GM18519 (cell line): ENCODE measurements at regions not wholly inside any gene's neighbourhood (a gene's known extent, or its start where the extent isn't known, plus 50 kb on each side); places are given as distances from the start of the nearest gene placed in this dataset.

Source experiments
- ATAC-seq: cut with Tn5 transposase; IDR thresholded peaks from one replicate; pipeline ENCODE4 v1.9.1; 2021; ENCODE audit warnings: mild to moderate bottlenecking, moderate library complexity; ENCODE audit not compliant: unreplicated experiment, low FRiP score

DNA sequence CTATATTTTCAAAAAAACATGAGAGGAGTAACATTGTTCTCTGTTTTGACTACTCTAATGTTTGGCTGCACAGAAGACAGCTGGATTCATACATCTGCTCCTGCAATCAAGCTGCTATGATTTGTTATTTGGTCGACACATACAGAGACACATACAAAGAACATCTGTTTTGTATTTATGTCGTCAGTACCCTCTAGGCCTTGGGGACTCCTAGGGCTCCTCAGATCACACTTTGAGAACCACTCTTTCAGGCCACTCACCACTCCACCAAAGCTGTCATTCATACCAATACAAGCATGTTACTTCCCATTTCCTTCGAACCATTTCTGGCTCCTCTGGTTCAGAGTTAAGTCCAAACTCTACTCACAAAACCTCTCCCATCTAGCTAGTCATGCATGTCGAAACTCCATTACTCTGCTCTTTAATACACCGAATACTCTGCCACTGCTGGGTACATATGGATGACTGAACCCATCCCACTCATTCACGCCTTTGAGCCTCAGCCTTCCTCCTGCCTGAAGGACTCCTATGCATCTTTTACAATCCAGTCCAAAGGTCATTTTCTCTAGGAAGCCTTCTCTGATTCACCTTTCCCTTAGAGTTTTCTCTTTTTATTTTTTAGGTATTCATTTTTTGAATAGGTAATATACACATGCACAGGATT lies 102.9 kb upstream of the ARHGEF3 start:
- no peak for ATAC-seq

DNA sequence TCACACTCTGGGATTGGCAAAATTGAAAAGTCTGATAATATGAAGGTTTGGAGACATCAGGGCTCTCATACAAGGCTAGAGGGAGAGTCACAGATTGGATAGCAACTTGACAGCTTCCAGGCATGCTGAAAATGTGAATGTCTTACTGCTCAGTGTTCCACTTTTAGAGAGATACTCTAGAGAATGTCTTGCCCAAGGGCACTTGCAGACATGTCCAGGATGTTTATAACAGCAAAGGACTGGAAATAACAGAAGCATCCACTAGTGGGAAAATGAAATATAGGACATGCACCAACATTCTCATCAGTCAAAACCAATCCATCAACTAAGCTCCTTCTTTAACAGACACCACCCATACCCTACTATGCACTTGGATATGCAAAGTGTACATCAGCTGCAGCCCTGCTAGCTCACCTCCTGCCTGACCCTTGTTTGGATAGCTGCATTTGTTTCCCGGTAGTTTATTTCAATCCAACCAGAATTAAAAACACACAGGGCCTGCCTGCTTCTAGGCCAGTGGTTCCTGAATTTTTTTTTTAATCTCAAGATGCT lies 101.6 kb upstream of the ARHGEF3 start:
- ATAC-seq, result no peak

DNA sequence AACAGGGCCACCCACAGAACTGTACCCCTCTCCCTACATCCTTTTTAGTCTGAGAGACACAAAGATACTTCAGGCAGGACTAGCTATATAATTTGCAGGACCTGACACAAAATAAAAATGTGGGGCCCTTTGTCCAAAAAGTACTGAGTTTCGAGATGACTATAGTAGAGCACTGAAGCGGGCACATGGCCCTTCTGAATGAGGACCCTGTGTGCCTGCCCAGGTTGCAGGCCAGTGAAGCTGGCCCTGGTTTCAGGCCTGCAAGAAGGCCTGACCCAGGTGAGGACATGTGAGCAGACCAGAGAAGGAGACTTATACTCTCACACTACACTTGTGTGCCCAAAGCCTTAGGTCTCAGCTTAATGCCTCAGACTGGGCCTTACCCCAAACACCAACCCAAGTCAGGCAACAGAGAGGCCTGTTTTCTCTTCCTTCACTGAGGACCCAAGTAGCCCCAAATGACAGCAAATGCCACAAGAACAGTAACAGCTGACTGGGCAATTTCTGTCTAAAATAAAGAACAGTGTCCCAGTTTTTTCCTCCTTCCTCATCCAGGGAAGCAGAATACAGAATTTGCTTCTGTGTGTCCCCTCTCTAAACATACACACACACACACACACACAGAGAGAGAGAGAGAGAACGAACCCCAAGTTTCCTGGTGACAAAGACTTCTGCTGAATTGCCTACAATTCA lies 100.9 kb upstream of the ARHGEF3 start:
- no peak for ATAC-seq

DNA sequence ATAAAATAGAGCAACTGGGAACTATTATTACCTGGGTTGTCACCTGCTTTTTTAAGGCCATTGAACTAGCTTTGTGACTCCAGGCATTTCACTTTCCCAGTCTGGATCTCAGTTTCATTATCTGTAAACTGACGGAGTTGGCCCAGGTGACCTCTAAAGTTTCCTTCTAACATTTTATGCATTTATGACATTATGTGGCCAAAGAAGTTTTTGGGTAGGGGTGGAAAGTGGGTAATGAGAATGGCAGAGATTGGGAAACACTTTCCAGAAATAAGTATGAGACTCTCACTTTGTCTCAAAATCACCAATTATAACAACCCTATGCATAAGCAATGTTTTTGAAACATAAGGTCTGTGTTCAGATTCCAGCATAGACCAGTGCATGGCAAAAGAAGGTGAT lies 99.1 kb upstream of the ARHGEF3 start:
- ATAC-seq, result no peak

DNA sequence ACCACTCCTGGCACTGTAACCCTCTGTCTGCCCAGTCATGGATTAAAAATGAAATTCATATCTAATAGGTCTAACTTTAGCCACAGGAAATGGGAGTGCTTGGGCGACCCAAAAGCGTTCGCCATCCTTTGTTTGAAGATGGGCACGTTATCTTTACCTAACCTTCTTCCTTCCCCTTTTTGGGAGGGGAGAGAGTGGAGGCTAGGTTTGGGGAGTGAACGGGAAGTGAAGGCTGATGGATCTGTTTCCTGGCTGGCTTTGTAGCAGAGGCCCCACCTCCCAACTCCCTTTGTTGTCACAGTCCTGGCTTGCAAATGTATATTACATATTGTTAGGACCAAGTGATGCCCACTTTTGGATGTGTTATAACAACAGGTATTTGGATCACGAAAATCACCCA lies 98.1 kb upstream of the ARHGEF3 start:
- no peak for ATAC-seq

DNA sequence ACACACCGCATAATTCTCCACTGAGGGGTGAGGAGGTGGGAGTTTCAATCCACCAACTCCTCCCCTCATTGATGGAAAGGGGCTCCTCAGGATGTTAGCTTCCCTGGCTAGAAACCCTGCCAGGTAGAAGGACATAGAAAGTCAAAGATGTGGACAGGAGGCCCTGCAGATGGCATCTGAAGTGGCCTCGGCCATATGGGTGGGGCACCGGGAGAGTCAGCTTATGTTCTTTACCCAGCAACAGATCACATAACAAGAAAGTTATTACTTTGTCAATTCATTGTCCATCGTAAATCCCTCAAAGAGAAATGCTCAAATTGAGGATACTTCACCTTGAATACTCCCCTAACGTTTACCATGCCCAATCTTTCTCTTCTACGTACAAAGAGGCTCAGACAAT lies 97.3 kb upstream of the ARHGEF3 start:
- no peak for ATAC-seq

- ATAC-seq, result no peak
These were observed 94.6 kb upstream of the ARHGEF3 start for GRCh38 chr3:56896357-56896756.

DNA sequence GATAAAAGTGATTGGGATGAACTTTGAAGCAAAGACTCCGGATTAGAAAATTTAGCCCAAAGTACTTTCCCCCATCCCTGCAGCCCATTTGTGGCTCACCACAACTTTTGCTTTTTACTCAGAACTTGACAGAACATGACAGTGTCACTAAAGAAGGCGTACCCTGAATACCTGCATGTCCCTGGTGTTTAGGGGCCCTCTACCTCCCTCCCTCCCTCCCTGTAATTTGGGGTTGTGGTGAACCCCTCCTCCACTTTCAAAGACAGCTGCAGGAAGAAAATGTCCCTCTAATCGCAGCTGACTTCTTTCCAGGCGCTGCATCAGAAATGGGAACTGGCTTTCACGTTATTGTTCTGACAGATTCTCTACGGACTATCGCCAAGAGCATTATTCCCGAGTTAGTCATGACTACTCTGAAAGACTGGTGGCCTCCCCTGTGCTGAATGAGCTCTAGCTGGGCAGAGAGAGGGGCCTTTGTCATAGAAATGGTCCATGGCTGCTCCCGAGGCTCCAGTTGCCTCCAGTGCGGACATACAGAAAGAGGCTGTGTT lies 93.2 kb upstream of the ARHGEF3 start:
- ATAC-seq, result peak; percentile 59

DNA sequence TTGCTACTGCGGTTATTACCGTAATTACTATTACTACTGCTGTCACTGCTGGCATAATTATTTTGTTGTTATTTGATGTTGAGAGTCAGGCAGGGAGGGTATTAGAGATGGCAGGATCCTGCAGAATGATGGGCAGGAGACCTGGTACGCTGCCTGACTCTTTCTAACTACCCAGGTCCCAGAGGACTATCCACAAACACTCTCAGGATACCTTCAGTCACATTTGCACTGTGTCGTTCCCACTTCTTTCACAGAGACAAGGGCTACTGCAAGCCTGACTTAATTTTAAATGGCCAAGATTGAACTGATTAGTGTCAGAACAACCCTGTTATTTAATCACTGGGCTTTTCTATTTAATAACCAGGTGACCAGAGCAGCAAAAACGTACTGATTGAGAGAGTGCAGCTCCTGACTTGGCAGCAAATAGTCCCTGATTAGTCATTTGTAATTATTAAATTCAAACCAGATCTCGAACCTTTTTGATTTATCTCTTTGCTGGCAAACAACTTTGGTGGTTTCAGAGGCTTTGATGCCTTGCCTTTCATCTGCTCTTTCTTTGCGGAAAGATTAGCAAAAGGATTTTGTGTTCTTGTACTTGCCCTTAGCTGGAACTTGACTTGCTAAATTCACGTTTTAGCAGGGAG lies 88.8 kb upstream of the ARHGEF3 start:
- ATAC-seq, result no peak

GRCh38 chr3:56889131-56889530 lies 87.4 kb upstream of the ARHGEF3 start:
- no peak for ATAC-seq

- ATAC-seq, result no peak
These were observed 85.8 kb upstream of the ARHGEF3 start for GRCh38 chr3:56887402-56888025.

- no peak for ATAC-seq
These were observed 84.6 kb upstream of the ARHGEF3 start for GRCh38 chr3:56886314-56886713.

DNA sequence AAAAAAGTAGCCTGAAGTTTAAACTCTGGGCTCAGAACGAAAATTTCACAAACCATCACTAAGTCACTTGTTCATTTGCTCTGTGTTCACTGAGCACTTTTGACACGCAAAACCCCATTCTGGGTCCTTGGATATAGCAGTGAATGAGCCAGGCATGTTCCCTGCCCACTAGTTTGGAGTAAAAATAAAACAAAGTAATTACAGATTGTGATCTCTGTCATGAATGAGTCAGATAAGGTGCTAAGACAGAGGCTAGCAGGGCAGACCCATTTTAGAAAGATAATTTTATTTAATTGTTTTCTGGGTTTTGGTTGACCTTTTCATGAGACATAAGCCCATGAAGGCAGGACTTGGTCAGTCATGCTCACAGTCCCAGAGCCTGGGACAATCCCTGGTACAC lies 84.1 kb upstream of the ARHGEF3 start:
- ATAC-seq, result no peak

DNA sequence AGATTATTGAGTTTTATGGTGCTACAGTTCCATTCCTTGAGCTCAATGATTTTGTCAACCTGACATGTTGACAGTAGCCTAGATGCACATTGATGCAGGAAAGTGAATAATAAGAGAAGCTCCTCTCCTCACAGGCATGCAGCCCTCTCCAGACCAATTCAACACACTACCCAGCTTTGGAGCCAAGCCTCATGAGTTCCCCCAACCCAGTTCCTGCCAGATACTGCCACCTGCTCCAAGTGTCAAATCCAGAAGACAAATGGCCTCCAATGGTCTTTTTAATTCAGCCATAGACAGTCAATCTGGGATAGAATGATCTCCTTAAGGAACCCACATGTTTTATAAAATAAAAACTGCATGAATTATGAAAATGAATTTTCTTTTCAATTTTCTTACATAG lies 83.7 kb upstream of the ARHGEF3 start:
- ATAC-seq, result no peak

DNA sequence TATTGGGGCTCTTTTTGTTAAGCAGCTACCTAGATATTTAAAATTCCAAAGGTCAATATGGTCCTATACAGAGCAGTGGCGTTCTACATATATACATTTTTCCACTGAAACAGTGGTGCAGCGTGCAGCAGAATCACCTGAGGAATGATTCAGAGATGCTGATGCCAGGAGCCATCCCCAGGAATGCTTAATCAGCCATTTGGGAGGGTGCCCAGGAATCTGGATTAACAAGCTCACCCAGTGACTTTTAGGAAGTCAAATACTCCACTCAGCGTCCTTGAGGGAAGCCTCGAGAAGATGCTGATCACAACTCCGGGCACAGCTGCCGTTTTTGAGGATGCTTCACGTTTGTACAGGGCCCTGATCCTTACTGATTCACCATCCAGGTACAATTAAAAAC lies 82.6 kb upstream of the ARHGEF3 start:
- ATAC-seq, result no peak

- ATAC-seq, result no peak
These were observed 82.1 kb upstream of the ARHGEF3 start for GRCh38 chr3:56883828-56884227.

- no peak for ATAC-seq
These were observed 81.1 kb upstream of the ARHGEF3 start for GRCh38 chr3:56882896-56883295.

DNA sequence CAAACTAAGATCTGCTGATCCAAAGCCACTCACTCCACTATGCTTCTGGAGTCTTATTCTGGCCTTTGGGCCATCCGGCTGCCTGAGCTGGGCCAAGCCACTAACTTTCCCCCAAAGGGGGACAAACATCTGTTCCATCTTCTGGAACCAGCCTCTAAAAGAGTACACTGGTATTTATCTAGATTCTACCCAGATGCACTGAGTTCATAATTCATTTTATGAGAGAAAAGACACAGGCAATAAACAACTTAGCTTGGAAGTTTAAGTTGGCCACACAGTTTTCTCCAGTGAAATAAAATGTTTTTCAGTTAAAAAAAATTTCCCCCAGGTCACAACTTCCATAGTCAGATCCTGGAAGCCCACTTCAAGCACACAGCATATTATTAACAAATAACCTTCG lies 80.1 kb upstream of the ARHGEF3 start:
- ATAC-seq, result no peak

DNA sequence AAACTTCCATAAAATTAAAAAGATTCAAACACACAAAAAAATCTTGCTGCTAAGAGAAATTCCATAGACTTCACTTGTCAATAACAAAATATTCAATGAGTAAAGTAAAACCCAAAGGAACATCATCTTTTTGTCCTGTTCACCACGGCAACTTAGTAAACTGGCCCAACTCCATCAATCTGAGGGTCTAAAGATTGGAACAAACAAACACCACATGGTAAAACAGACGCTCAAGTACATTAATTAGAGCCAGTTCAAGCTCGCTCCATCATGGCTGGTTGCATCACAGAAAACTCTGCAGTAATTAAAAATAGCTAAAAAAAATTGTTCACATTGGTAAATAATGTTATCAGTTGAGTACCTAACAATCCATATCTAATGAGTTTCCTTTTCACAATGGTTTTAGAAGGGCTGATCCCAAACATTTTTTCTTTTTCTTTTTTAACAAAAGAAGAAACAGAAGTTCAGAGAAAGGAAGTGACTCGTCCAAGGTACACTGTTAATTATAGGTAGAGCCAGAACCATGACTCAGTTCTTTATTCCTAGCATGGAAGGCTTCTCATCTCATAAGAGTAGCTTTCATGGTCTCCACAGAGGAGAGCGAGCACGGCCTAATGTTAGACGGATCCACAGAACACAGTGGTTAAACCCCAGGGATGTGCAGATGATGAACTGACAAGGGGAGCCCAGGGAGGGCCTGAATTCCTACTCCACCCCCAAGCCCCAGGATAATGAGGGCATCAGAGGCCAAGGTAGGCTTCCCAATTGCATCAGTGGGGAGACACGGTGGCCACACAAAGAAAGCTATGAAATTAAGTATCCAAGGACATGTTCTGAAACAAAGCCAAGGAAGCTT lies 79.2 kb upstream of the ARHGEF3 start:
- ATAC-seq, result no peak
